ENCODE measurements at regions not wholly inside any gene's neighbourhood (a gene's known extent, or its start where the extent isn't known, plus 50 kb on each side); places are given as distances from the start of the nearest gene placed in this dataset.
"Not testable (repeated sequence)": the region's sequence is repeated elsewhere in the genome, so short reads cannot be mapped to it uniquely, and the experiment has no call there.

GRCh38 chr5:127216143-127216542 lies 74.5 kb upstream of the MEGF10 start:
- DNase-seq: no peak

DNA sequence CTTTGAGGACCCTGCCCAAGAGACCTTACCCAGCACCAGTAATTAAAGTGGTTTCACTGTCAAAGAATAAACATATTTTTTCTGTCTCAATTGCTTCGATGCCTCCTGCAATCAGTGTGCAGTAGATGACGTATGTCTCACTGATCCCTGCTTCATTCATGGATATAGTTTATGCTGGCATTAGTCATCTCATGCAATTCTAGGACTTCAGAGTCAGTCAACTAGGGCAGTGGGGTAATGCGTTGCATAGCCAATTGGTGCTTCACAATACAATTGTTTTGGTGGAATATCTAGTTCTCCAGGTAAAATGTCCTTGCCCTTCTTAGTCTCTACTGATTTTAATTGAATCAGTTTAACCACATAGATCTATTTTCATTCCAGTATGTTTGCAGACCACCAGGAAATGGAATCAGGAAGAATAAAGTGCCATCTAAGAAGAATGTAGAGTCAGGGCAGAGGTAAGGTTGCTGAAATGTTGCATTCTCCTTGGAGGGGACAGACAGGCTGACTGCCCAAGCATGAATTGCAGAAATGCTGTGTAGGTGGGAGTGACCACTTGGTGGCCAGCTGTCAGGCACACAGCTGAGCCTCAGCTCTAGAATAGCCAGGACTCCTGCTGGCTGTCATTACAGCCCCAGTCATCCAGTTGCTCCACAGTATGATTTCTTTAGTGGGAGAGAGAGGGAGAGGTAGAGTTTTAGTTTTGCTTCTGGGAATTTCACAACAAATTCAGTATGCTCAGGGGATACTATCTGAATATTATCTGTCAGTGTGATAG lies 73.5 kb upstream of the MEGF10 start:
- no peak for DNase-seq

- DNase-seq: not testable (repeated sequence)
These were observed 68.7 kb upstream of the MEGF10 start for GRCh38 chr5:127221936-127222335.

GRCh38 chr5:127222571-127223156 lies 67.9 kb upstream of the MEGF10 start:
- DNase-seq: not testable (repeated sequence)

- no peak for DNase-seq
These were observed 67.2 kb upstream of the MEGF10 start for GRCh38 chr5:127223256-127223974.

GRCh38 chr5:127227881-127228280 lies 62.7 kb upstream of the MEGF10 start:
- no peak for DNase-seq

GRCh38 chr5:127228540-127229184 lies 61.9 kb upstream of the MEGF10 start:
- no peak for DNase-seq

- peak; percentile 22 for DNase-seq
These were observed 61.3 kb upstream of the MEGF10 start for GRCh38 chr5:127229185-127229889.

DNA sequence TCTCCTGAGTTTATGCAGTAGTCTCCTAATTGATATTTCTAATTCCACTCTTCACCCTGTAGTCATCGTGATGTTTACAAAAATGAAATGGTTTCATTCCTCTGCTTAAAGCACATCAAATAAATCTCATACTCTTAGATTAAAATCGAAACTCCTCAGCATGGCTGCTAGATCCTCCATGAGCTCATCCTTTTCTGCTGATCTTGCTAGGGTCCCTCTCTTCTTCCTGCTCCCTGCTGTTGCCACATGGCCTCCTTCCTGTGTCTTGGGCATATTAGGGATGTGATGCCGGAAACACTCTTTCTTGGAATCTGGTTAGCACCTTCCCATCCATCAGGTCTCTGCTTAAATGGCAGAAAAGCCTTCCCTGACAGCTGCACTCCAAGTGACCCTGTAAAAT lies 59.5 kb upstream of the MEGF10 start:
- no peak for DNase-seq

DNA sequence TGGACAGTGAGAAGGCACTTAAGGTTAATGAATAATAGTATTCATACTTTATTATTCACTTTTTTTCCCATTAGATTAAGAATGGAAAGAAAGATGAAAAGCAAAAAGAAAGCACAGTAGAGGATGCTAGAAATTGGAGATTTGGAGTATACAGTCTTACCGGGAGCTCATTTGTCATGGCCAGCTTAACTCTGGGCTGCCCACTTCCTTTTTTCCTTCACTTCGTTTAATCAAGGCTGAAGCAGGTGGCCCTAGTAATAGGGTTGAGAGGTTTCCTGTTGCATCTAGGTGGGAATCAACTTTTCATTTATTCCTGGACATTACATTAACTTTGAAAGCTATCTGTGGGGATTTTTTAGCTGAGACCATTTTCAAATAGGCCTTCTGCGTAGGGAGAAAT lies 57.0 kb upstream of the MEGF10 start:
- no peak for DNase-seq

- no peak for DNase-seq
These were observed 55.5 kb upstream of the MEGF10 start for GRCh38 chr5:127235136-127235535.

DNA sequence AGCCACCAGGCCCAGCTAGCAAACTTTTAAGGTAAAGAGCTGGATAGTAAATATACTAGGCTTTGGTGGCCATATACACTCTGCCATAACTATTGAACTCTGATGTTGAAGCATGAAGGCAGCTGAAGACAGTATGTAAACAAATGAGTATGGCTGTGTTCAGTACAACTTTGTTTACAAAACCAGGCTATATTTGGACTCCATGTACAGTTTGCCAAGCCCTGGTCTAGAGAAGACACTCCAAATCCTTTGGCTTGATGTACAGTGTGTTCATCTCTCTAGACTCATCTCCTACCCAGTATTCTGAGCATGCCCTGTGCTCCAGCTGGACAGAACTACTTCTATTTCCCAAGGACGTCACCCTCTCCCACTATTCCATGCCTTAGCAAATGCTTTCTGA lies 54.3 kb upstream of the MEGF10 start:
- no peak for DNase-seq

Measured in OCI-M1 (cell line).